Thoracic aorta (tissue), 2 donors: ENCODE measurements at regions not wholly inside any gene's neighbourhood (a gene's known extent, or its start where the extent isn't known, plus 50 kb on each side); places are given as distances from the start of the nearest gene placed in this dataset.

Experiments
- ATAC-seq: fragments of 150-250 bp; one replicate; pipeline ENCODE4 v1.8.0; 2017; ENCODE audit warnings: low read depth; ENCODE audit not compliant: insufficient number of reproducible peaks, low FRiP score
- DNase-seq: peaks from one replicate; pipeline ENCODE4 v3.0.0-alpha.2; 2020; ENCODE audit warnings: low spot score
- H3K27ac ChIP-seq, 2 donors: fragments of 200-600 bp; sonication (generic); 1 replicate in 1 of 2; 2 replicates in 1 of 2; pipeline ENCODE4 v1.5.1; 2016; ENCODE audit warnings: mild to moderate bottlenecking in 2 of 2, moderate library complexity in 2 of 2
- H3K27me3 ChIP-seq: fragments of 200-600 bp; sonication (generic); replicated peaks from 2 replicates; pipeline ENCODE4 v1.6.0; 2016; ENCODE audit warnings: mild to moderate bottlenecking; ENCODE audit not compliant: insufficient read depth
- H3K36me3 ChIP-seq: fragments of 200-600 bp; sonication (generic); one replicate; pipeline ENCODE4 v1.5.1; 2016
- H3K4me1 ChIP-seq, 2 donors: fragments of 200-600 bp; sonication (generic); 1 replicate in 1 of 2; 2 replicates in 1 of 2; pipeline versions ENCODE4 v1.5.1 to v1.6.0; 2016; ENCODE audit warnings: low read depth in 2 of 2, mild to moderate bottlenecking in 1 of 2; ENCODE audit not compliant: control insufficient read depth in 1 of 2
- H3K4me3 ChIP-seq: fragments of 200-600 bp; sonication (generic); 2 replicates; pipeline ENCODE4 v1.5.1; 2016; ENCODE audit warnings: mild to moderate bottlenecking
- H3K9me3 ChIP-seq: fragments of 200-600 bp; sonication (generic); 2 replicates; pipeline ENCODE4 v1.5.1; 2016
- CTCF ChIP-seq: fragments of 200-600 bp; sonication (generic); IDR thresholded peaks from one replicate; pipeline ENCODE4 v1.5.1; 2019; ENCODE audit warnings: antibody characterized with exemption

- no peaks in the 10 kb centered on the region for H3K27me3 ChIP-seq
- H3K4me3 ChIP-seq, result no peak overlapping the region
- TF ChIP-seq CTCF, result no peak
- ATAC-seq (no peak), DNase-seq (no peak)
- no peaks in the 10 kb centered on the region for H3K9me3 ChIP-seq
- no peak overlapping the region for H3K27ac ChIP-seq
- H3K4me1 ChIP-seq, result no peaks in the 10 kb centered on the region
- no peaks in the 10 kb centered on the region for H3K36me3 ChIP-seq
Observed at GRCh38 chr5:143749581-143750205, 62.3 kb upstream of the HMHB1 start.

GRCh38 chr5:143748516-143748915, 63.4 kb upstream of the HMHB1 start:
- peaks cover 4 to 5% of the 10 kb centered on the region in 2 donors for H3K4me1 ChIP-seq
- no peaks in the 10 kb centered on the region for H3K27me3 ChIP-seq
- H3K4me3 ChIP-seq, result no peak overlapping the region
- ATAC-seq, result no peak
- no peak for TF ChIP-seq CTCF
- no peaks in the 10 kb centered on the region for H3K9me3 ChIP-seq
- DNase-seq, result no peak
- H3K36me3 ChIP-seq, result no peaks in the 10 kb centered on the region
- no peak overlapping the region for H3K27ac ChIP-seq

GRCh38 chr5:143742951-143743350, 69.0 kb upstream of the HMHB1 start:
- peaks cover 5 to 14% of the 10 kb centered on the region in 2 donors for H3K4me1 ChIP-seq
- DNase-seq (no peak), ATAC-seq (no peak)
- no peak for TF ChIP-seq CTCF
- no peak overlapping the region for H3K4me3 ChIP-seq
- no peaks in the 10 kb centered on the region for H3K9me3 ChIP-seq
- no peak overlapping the region for H3K27ac ChIP-seq
- no peaks in the 10 kb centered on the region for H3K36me3 ChIP-seq
- H3K27me3 ChIP-seq, result no peaks in the 10 kb centered on the region

- Histone ChIP-seq H3K27me3 (no peaks in the 10 kb centered on the region), H3K9me3 (no peaks in the 10 kb centered on the region), H3K4me3 (no peak overlapping the region), H3K27ac (no peak overlapping the region), H3K4me1 (peaks cover 5 to 14% of the 10 kb centered on the region in 2 donors), H3K36me3 (no peaks in the 10 kb centered on the region)
- no peak for ATAC-seq
- no peak for TF ChIP-seq CTCF
- DNase-seq, result no peak
Observed at GRCh38 chr5:143741421-143741820, 70.5 kb upstream of the HMHB1 start.

- H3K36me3 ChIP-seq, result no peaks in the 10 kb centered on the region
- DNase-seq (no peak), ATAC-seq (no peak)
- H3K4me1 ChIP-seq, result peaks cover 5 to 14% of the 10 kb centered on the region in 2 donors
- no peak for TF ChIP-seq CTCF
- H3K4me3 ChIP-seq, result no peak overlapping the region
- H3K27me3 ChIP-seq, result no peaks in the 10 kb centered on the region
- no peaks in the 10 kb centered on the region for H3K9me3 ChIP-seq
- no peak overlapping the region for H3K27ac ChIP-seq
Observed at GRCh38 chr5:143740956-143741355, 71.0 kb upstream of the HMHB1 start.
